ENCODE measurements at regions not wholly inside any gene's neighbourhood (a gene's known extent, or its start where the extent isn't known, plus 50 kb on each side); places are given as distances from the start of the nearest gene placed in this dataset.

- 100% methylated on average over 1 of the region's 1 CpG; no CpG with 5 or more reads in 1 of the 2 experiments for WGBS, 2 experiments (ENCODE audit: insufficient coverage in 2 of 2)
- Histone ChIP-seq H3K4me3 (ENCODE audit: extremely low read depth, insufficient read depth, low read length, poor library complexity, severe bottlenecking) (no peak overlapping the region), H3K27ac (ENCODE audit: low read depth, low read length, severe bottlenecking) (no peak overlapping the region), H3K4me1 (ENCODE audit: control insufficient read depth, insufficient read depth, low read length, poor library complexity, severe bottlenecking) (no peaks in the 10 kb centered on the region), H3K9me3 (ENCODE audit: control insufficient read depth, low read length) (no peaks in the 10 kb centered on the region), H3K36me3 (ENCODE audit: control insufficient read depth, insufficient read depth, low read length) (no peaks in the 10 kb centered on the region)
Measured at GRCh38 chr6:100986921-100987320, 105.8 kb upstream of the ASCC3 start.

GRCh38 chr6:100987556-100987955, 106.4 kb upstream of the ASCC3 start:
- WGBS, 2 experiments (ENCODE audit: insufficient coverage in 2 of 2): 91 to 96% methylated on average over 3 to 4 of the region's 5 CpGs
- Histone ChIP-seq H3K36me3 (ENCODE audit: control insufficient read depth, insufficient read depth, low read length) (no peaks in the 10 kb centered on the region), H3K4me3 (ENCODE audit: extremely low read depth, insufficient read depth, low read length, poor library complexity, severe bottlenecking) (no peak overlapping the region), H3K9me3 (ENCODE audit: control insufficient read depth, low read length) (no peaks in the 10 kb centered on the region), H3K4me1 (ENCODE audit: control insufficient read depth, insufficient read depth, low read length, poor library complexity, severe bottlenecking) (no peaks in the 10 kb centered on the region), H3K27ac (ENCODE audit: low read depth, low read length, severe bottlenecking) (no peak overlapping the region)

GRCh38 chr6:100988391-100988984, 107.4 kb upstream of the ASCC3 start:
- WGBS, 2 experiments (ENCODE audit: insufficient coverage in 2 of 2): 100% methylated on average over 2 of the region's 2 CpGs
- Histone ChIP-seq H3K36me3 (ENCODE audit: control insufficient read depth, insufficient read depth, low read length) (no peaks in the 10 kb centered on the region), H3K4me1 (ENCODE audit: control insufficient read depth, insufficient read depth, low read length, poor library complexity, severe bottlenecking) (no peaks in the 10 kb centered on the region), H3K9me3 (ENCODE audit: control insufficient read depth, low read length) (no peaks in the 10 kb centered on the region), H3K27ac (ENCODE audit: low read depth, low read length, severe bottlenecking) (no peak overlapping the region), H3K4me3 (ENCODE audit: extremely low read depth, insufficient read depth, low read length, poor library complexity, severe bottlenecking) (no peak overlapping the region)

DNA sequence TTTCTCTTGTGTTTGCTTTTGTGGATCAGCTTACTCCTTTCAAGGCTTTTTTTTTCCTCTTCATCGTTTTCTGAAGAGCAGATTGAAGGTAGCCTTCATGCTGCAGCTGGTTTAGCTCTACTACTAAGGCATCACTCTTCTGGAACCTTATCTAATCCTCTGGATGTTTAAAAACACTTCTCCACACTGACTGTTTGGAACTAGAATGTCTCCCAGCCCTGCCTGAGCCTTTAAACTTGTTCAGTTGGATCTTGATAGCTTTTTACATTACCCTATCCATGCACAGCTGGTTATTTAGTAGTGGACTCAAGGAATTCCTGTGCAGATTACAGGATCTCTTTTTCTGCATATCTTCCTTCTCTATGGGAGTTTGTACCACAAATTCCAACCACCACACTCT, 108.9 kb upstream of the ASCC3 start:
- no peaks in the 10 kb centered on the region for H3K36me3 ChIP-seq (ENCODE audit: control insufficient read depth, insufficient read depth, low read length)
- peak overlapping the region; percentile 16 for H3K27ac ChIP-seq (ENCODE audit: low read depth, low read length, severe bottlenecking)
- H3K4me1 ChIP-seq (ENCODE audit: control insufficient read depth, insufficient read depth, low read length, poor library complexity, severe bottlenecking): no peaks in the 10 kb centered on the region
- no peaks in the 10 kb centered on the region for H3K9me3 ChIP-seq (ENCODE audit: control insufficient read depth, low read length)
- no peak overlapping the region for H3K4me3 ChIP-seq (ENCODE audit: extremely low read depth, insufficient read depth, low read length, poor library complexity, severe bottlenecking)
- 100% methylated on average over 1 of the region's 1 CpG; no CpG with 5 or more reads in 1 of the 2 experiments for WGBS, 2 experiments (ENCODE audit: insufficient coverage in 2 of 2)

DNA sequence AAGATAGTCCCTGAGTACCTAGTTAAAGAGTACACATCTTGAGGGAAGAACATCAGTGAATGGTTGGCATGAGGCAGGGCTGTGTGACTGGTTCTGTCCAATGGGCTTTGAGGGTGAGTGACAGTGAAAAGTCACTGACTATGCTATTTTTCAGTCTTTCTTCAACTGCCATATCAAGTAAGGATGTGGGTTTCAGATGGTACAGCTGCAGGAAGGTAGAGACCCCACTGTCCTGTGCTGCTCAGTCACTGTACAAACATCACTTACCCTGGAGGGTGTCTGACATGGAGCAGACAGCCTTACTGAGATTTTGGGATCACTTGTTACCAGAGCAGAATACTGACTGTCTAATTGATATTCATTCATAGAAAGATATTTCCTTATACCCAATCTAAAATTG, 115.3 kb upstream of the ASCC3 start:
- Histone ChIP-seq H3K9me3 (ENCODE audit: control insufficient read depth, low read length) (no peaks in the 10 kb centered on the region), H3K4me3 (ENCODE audit: extremely low read depth, insufficient read depth, low read length, poor library complexity, severe bottlenecking) (no peak overlapping the region), H3K4me1 (ENCODE audit: control insufficient read depth, insufficient read depth, low read length, poor library complexity, severe bottlenecking) (no peaks in the 10 kb centered on the region), H3K36me3 (ENCODE audit: control insufficient read depth, insufficient read depth, low read length) (no peaks in the 10 kb centered on the region), H3K27ac (ENCODE audit: low read depth, low read length, severe bottlenecking) (no peak overlapping the region)

GRCh38 chr6:100998111-100998510, 117.0 kb upstream of the ASCC3 start:
- WGBS, 2 experiments (ENCODE audit: insufficient coverage in 2 of 2): no CpG with 5 or more reads among the region's 3 CpGs
- no peak overlapping the region for H3K4me3 ChIP-seq (ENCODE audit: extremely low read depth, insufficient read depth, low read length, poor library complexity, severe bottlenecking)
- no peaks in the 10 kb centered on the region for H3K9me3 ChIP-seq (ENCODE audit: control insufficient read depth, low read length)
- H3K36me3 ChIP-seq (ENCODE audit: control insufficient read depth, insufficient read depth, low read length): no peaks in the 10 kb centered on the region
- no peak overlapping the region for H3K27ac ChIP-seq (ENCODE audit: low read depth, low read length, severe bottlenecking)
- H3K4me1 ChIP-seq (ENCODE audit: control insufficient read depth, insufficient read depth, low read length, poor library complexity, severe bottlenecking): no peaks in the 10 kb centered on the region

DNA sequence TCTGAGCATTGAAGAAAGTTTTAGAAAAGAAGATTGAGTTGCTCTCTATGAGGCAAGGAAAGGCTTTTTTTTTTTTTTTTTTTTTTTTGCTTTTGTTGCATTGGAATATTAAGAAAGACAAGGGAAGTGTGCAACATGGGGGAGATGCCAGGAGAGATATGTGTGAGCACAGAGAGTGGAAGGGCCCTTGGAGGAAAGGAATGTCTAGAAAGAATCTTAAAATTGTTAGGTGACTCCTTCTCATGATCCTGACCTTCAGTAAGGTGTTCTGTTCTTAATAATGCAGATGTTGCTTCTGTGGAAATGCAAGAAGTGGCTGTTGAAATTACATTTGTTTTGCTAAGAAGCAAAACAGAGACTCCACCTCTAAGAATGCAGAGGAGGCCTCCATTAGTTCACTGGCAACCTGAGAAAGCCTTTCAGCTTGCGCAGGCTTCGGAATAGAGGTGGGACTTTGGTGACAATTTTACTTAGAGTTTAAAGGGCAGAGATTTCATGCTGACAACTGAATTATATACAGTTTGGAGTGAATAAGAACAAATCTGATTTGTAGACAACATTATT, 118.0 kb upstream of the ASCC3 start:
- no peaks in the 10 kb centered on the region for H3K36me3 ChIP-seq (ENCODE audit: control insufficient read depth, insufficient read depth, low read length)
- WGBS, 2 experiments (ENCODE audit: insufficient coverage in 2 of 2): no CpG with 5 or more reads among the region's 2 CpGs
- H3K27ac ChIP-seq (ENCODE audit: low read depth, low read length, severe bottlenecking): no peak overlapping the region

DNA sequence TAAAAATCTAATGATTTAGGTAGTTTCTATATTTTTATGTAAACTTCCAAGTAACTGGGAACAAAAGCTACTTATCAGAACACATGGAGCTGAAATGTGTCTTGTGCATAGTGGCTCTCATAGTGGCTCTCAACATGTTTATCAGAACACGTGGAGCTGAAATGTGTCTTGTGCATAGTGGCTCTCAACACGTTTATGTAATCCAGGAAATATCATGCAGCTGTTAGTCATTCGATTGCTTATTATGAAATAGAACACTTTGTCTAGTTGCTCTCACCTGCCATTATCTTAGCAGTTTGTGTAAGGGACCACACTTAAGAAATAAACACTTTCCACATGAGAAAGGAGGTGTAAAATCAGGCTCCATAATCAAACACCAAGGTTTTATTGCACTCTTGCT, 119.2 kb upstream of the ASCC3 start:
- 94 to 95% methylated on average over 2 to 3 of the region's 3 CpGs for WGBS, 2 experiments (ENCODE audit: insufficient coverage in 2 of 2)
- Histone ChIP-seq H3K4me1 (ENCODE audit: control insufficient read depth, insufficient read depth, low read length, poor library complexity, severe bottlenecking) (no peaks in the 10 kb centered on the region), H3K36me3 (ENCODE audit: control insufficient read depth, insufficient read depth, low read length) (no peaks in the 10 kb centered on the region), H3K4me3 (ENCODE audit: extremely low read depth, insufficient read depth, low read length, poor library complexity, severe bottlenecking) (no peak overlapping the region), H3K9me3 (ENCODE audit: control insufficient read depth, low read length) (no peaks in the 10 kb centered on the region), H3K27ac (ENCODE audit: low read depth, low read length, severe bottlenecking) (no peak overlapping the region)

More for the DNA sequence above, 118.0 kb upstream of the ASCC3 start:
- Histone ChIP-seq H3K9me3 (ENCODE audit: control insufficient read depth, low read length) (no peaks in the 10 kb centered on the region), H3K4me3 (ENCODE audit: extremely low read depth, insufficient read depth, low read length, poor library complexity, severe bottlenecking) (no peak overlapping the region), H3K4me1 (ENCODE audit: control insufficient read depth, insufficient read depth, low read length, poor library complexity, severe bottlenecking) (no peaks in the 10 kb centered on the region)

DNA sequence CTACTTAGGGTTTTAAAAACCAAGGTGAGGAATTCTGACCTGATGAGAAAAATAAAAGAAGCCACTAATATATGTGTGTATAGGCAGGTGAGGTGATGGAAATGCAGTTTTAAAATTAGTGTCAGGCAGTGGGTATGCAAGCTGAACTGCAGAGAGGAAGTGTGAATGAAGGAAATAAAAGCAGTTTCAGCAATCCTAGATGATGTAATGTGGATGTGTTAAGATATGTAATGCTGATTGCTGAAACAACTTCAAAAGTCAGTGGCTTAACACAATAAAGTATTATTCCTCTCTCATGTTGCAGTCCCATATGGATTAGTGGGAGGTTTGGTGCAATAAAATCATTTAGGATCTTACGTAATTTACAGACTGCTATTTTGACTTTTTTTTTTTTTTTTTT, 119.9 kb upstream of the ASCC3 start:
- Histone ChIP-seq H3K27ac (ENCODE audit: low read depth, low read length, severe bottlenecking) (no peak overlapping the region), H3K9me3 (ENCODE audit: control insufficient read depth, low read length) (no peaks in the 10 kb centered on the region), H3K4me3 (ENCODE audit: extremely low read depth, insufficient read depth, low read length, poor library complexity, severe bottlenecking) (no peak overlapping the region), H3K36me3 (ENCODE audit: control insufficient read depth, insufficient read depth, low read length) (no peaks in the 10 kb centered on the region), H3K4me1 (ENCODE audit: control insufficient read depth, insufficient read depth, low read length, poor library complexity, severe bottlenecking) (no peaks in the 10 kb centered on the region)
- WGBS, 2 experiments (ENCODE audit: insufficient coverage in 2 of 2): no CpG with 5 or more reads among the region's 1 CpG

DNA sequence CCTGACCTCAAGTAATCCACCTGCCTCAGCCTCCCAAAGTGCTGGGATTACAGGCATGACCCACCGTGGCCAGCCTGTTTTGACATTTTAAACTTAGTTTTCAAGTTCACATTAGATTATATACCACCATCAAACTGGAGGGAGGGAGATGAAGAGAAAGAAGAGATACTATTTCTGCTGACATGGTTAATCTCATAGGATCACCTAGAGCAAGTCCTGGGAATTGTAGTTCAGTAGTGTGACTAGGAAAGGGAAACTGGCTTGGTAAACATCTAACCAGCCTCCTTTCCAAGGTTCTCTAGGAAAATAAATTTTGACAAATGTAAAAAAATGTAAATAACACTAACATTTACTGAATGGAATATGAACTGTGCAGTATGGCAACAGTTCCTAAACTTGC, 120.5 kb upstream of the ASCC3 start:
- no peak overlapping the region for H3K27ac ChIP-seq (ENCODE audit: low read depth, low read length, severe bottlenecking)
- no peaks in the 10 kb centered on the region for H3K36me3 ChIP-seq (ENCODE audit: control insufficient read depth, insufficient read depth, low read length)
- no peaks in the 10 kb centered on the region for H3K4me1 ChIP-seq (ENCODE audit: control insufficient read depth, insufficient read depth, low read length, poor library complexity, severe bottlenecking)
- no peaks in the 10 kb centered on the region for H3K9me3 ChIP-seq (ENCODE audit: control insufficient read depth, low read length)
- no CpG with 5 or more reads among the region's 1 CpG for WGBS, 2 experiments (ENCODE audit: insufficient coverage in 2 of 2)
- no peak overlapping the region for H3K4me3 ChIP-seq (ENCODE audit: extremely low read depth, insufficient read depth, low read length, poor library complexity, severe bottlenecking)

- H3K4me3 ChIP-seq (ENCODE audit: extremely low read depth, insufficient read depth, low read length, poor library complexity, severe bottlenecking): no peak overlapping the region
- no CpG with 5 or more reads among the region's 1 CpG for WGBS, 2 experiments (ENCODE audit: insufficient coverage in 2 of 2)
- no peaks in the 10 kb centered on the region for H3K36me3 ChIP-seq (ENCODE audit: control insufficient read depth, insufficient read depth, low read length)
- no peaks in the 10 kb centered on the region for H3K9me3 ChIP-seq (ENCODE audit: control insufficient read depth, low read length)
- no peak overlapping the region for H3K27ac ChIP-seq (ENCODE audit: low read depth, low read length, severe bottlenecking)
- no peaks in the 10 kb centered on the region for H3K4me1 ChIP-seq (ENCODE audit: control insufficient read depth, insufficient read depth, low read length, poor library complexity, severe bottlenecking)
Measured at GRCh38 chr6:101003075-101003474, 121.9 kb upstream of the ASCC3 start.

Data from mesodermal cell (in vitro differentiated cells).